Right atrium auricular region (tissue), 2 donors: ENCODE measurements at regions not wholly inside any gene's neighbourhood (a gene's known extent, or its start where the extent isn't known, plus 50 kb on each side); places are given as distances from the start of the nearest gene placed in this dataset.

ENCODE experiments used
- DNase-seq: peaks from one replicate; pipeline ENCODE4 v3.0.0-alpha.2; 2019; ENCODE audit warnings: low spot score
- H3K27ac ChIP-seq, 2 donors: fragments of 200-600 bp; sonication (generic); 1 replicate in 1 of 2; 2 replicates in 1 of 2; pipeline ENCODE4 v1.5.1; 2016 to 2019
- H3K27me3 ChIP-seq, 2 donors: fragments of 200-600 bp; sonication (generic); one replicate each; pipeline versions ENCODE4 v1.5.1 to v1.6.0; 2017 to 2019
- H3K36me3 ChIP-seq: fragments of 200-600 bp; sonication (generic); one replicate; pipeline ENCODE4 v1.5.1; 2016
- H3K4me1 ChIP-seq, 2 donors: fragments of 200-600 bp; sonication (generic); one replicate each; pipeline versions ENCODE4 v1.5.1 to v1.6.0; 2017 to 2019
- H3K4me3 ChIP-seq, 2 donors: fragments of 200-600 bp; sonication (generic); 1 replicate in 1 of 2; 2 replicates in 1 of 2; pipeline ENCODE4 v1.5.1; 2017 to 2019; ENCODE audit warnings: mild to moderate bottlenecking in 1 of 2, moderate library complexity in 1 of 2
- H3K9me3 ChIP-seq, 2 donors: fragments of 200-600 bp; sonication (generic); one replicate each; pipeline ENCODE4 v1.5.1; 2019
- CTCF ChIP-seq, 2 donors: fragments of 200-600 bp; sonication (generic); IDR thresholded peaks; one replicate each; pipeline ENCODE4 v1.5.1; 2019; ENCODE audit warnings: antibody characterized with exemption in 2 of 2

DNA sequence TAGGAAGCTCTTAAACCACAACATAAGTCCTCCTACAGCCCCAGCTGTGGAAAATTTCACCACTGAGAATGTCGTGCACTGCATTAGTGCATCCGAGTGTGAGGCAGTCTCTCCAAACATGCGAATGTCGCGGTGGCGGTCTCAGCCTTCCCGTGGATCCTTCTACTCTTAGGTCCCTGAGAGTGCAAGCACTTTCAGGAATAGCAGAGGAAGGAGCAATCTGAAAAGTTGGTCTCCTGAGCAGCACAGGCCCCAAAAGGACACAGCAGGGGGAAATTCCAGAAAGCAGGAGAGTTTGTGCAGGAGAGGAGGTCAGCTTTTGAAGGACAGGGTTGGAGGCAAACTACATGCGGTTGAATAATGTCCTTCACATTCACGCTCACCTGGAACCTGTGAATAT lies 440.5 kb upstream of the SMIM21 start:
- Histone ChIP-seq H3K4me3 (no peak overlapping the region), H3K27ac (no peak overlapping the region), H3K36me3 (no peaks in the 10 kb centered on the region), H3K9me3 (no peaks in the 10 kb centered on the region), H3K27me3 (no peaks in the 10 kb centered on the region), H3K4me1 (no peaks in the 10 kb centered on the region)
- TF ChIP-seq CTCF (IDR thresholded peaks at IDR 0.05): no peak
- DNase-seq: no peak

GRCh38 chr18:75865639-75866038 lies 438.1 kb upstream of the SMIM21 start:
- H3K4me1 ChIP-seq: no peaks in the 10 kb centered on the region
- H3K9me3 ChIP-seq: no peaks in the 10 kb centered on the region
- DNase-seq: no peak

GRCh38 chr18:75864816-75865215 lies 437.3 kb upstream of the SMIM21 start:
- no peaks in the 10 kb centered on the region for H3K9me3 ChIP-seq
- H3K4me1 ChIP-seq: no peaks in the 10 kb centered on the region
- no peak overlapping the region for H3K4me3 ChIP-seq
- no peaks in the 10 kb centered on the region for H3K27me3 ChIP-seq
- DNase-seq: no peak
- TF ChIP-seq CTCF (IDR thresholded peaks at IDR 0.05): no peak
- no peak overlapping the region for H3K27ac ChIP-seq
- no peaks in the 10 kb centered on the region for H3K36me3 ChIP-seq

More at GRCh38 chr18:75865639-75866038, 438.1 kb upstream of the SMIM21 start:
- TF ChIP-seq CTCF (IDR thresholded peaks at IDR 0.05): no peak
- Histone ChIP-seq H3K27ac (no peak overlapping the region), H3K27me3 (no peaks in the 10 kb centered on the region), H3K4me3 (no peak overlapping the region), H3K36me3 (no peaks in the 10 kb centered on the region)

- no peak for TF ChIP-seq CTCF (IDR thresholded peaks at IDR 0.05)
- no peak overlapping the region for H3K4me3 ChIP-seq
- no peak for DNase-seq
- no peak overlapping the region for H3K27ac ChIP-seq
- no peaks in the 10 kb centered on the region for H3K9me3 ChIP-seq
- no peaks in the 10 kb centered on the region for H3K4me1 ChIP-seq
- no peaks in the 10 kb centered on the region for H3K27me3 ChIP-seq
- no peaks in the 10 kb centered on the region for H3K36me3 ChIP-seq
These were observed 436.2 kb upstream of the SMIM21 start for GRCh38 chr18:75863696-75864095.

DNA sequence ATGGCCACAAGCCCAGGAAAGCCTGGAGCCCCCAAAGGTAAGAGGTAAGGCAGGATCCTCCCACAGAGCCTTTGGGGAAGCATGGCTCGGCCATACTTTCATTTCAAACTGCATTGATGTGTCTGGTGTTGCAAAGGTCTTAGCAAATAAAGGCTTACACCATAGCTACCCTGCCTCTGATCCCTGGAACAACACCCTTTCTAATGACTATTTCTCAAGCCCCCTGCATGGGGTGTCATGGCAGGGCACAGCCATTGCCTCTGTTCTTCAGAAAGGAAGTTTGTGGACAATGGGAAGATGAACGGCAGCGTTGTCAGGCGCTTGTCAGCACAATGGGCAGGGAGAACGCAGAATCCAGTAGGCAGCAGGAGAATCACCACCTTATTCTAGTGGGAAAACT lies 435.0 kb upstream of the SMIM21 start:
- no peaks in the 10 kb centered on the region for H3K4me1 ChIP-seq
- DNase-seq: no peak
- no peak overlapping the region for H3K4me3 ChIP-seq
- H3K27ac ChIP-seq: no peak overlapping the region
- H3K36me3 ChIP-seq: no peaks in the 10 kb centered on the region
- H3K9me3 ChIP-seq: no peaks in the 10 kb centered on the region
- no peaks in the 10 kb centered on the region for H3K27me3 ChIP-seq
- no peak for TF ChIP-seq CTCF (IDR thresholded peaks at IDR 0.05)

- Histone ChIP-seq H3K27me3 (no peaks in the 10 kb centered on the region), H3K4me3 (no peak overlapping the region), H3K4me1 (no peaks in the 10 kb centered on the region), H3K9me3 (no peaks in the 10 kb centered on the region), H3K27ac (no peak overlapping the region), H3K36me3 (no peaks in the 10 kb centered on the region)
- no peak for DNase-seq
- TF ChIP-seq CTCF (IDR thresholded peaks at IDR 0.05): no peak
These were observed 432.7 kb upstream of the SMIM21 start for GRCh38 chr18:75860166-75860565.
